GM13976 (cell line): ENCODE measurements at regions not wholly inside any gene's neighbourhood (a gene's known extent, or its start where the extent isn't known, plus 50 kb on each side); places are given as distances from the start of the nearest gene placed in this dataset.

Experiments used
- DNase-seq: peaks from one replicate; pipeline ENCODE4 v3.0.0; 2012; ENCODE audit warnings: low spot score
- in situ Hi-C: fragments of 300-500 bp; cut with MboI; formaldehyde crosslinking; loops from one replicate; pipeline ENCODE4 v1.12.0; 2022; ENCODE audit warnings: low sequenced_read_pairs, mixed read lengths, inconsistent platforms; ENCODE audit not compliant: unreplicated experiment
- TF ChIP-seq, protein P1 (sequence below): IDR thresholded peaks from 2 replicates; pipeline ENCODE4 v1.5.1; 2012; ENCODE audit warnings: borderline replicate concordance, mild to moderate bottlenecking; ENCODE audit not compliant: insufficient read depth; ENCODE audit errors: extremely low read depth, missing control alignments, control extremely low read depth

DNA sequence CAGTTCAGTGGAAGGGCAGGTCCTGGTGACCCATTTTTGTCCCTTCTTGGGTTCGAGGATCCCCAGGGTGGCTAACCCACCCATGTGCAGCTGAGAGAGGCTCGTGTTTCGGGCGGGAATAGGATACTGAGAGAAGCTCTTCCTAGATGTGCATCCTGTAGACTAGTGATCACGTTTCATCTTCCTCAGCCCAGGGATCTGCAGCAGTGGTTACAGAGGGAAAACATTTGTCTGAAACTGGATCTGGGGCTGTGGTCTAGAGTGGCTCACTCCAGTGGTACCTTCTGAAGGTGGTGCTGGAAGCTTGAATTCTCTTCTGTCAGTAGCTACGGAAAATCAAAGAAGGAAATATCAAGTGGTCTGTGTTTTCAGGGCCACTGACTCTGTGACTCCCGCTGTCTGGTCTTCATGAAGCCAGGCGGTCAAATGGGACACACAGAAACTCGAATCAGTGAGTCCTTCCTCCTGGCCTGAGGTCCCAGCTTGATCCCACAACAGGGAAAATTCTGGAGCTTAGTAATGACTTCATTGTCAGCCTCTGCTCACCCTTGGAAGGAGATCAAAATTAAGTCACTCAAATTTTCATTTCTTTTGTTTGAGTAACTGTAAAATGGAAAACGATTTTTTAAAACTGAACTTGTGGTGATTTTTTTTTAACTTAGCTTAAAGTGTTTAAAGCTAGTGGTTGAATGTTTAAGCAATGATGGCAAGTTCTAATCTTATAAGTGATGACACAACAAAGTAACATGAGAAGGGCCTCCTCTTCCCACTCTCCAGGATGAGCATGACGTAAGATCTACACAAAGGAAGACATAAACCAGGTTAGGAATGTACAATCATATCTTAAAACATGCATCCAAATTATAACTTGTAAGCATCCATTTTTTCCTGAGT is 469.3 kb upstream of the KLF6 start:
- in situ Hi-C loops = no loop called here
- DNase-seq = no peak
- TF ChIP-seq, protein P1, sequence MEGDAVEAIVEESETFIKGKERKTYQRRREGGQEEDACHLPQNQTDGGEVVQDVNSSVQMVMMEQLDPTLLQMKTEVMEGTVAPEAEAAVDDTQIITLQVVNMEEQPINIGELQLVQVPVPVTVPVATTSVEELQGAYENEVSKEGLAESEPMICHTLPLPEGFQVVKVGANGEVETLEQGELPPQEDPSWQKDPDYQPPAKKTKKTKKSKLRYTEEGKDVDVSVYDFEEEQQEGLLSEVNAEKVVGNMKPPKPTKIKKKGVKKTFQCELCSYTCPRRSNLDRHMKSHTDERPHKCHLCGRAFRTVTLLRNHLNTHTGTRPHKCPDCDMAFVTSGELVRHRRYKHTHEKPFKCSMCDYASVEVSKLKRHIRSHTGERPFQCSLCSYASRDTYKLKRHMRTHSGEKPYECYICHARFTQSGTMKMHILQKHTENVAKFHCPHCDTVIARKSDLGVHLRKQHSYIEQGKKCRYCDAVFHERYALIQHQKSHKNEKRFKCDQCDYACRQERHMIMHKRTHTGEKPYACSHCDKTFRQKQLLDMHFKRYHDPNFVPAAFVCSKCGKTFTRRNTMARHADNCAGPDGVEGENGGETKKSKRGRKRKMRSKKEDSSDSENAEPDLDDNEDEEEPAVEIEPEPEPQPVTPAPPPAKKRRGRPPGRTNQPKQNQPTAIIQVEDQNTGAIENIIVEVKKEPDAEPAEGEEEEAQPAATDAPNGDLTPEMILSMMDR = no peak

DNA sequence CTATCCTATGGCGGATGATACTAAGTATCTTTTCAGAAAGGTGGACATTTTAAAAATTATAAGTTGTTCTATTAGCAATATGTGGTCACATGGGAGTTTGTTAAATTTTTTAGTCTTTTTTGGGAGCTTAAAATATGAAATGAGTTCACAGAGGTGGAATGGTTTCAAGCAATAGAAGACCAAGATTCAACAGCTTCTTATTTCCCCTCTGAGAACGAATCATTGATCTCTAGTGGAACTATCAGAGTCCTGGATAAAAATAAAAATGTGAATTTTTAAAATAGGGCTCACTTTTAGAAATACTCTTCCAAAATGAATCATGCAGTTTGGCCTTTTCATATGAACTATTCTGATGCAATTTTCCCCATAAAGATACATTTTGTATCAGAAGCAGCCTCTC is 467.7 kb upstream of the KLF6 start:
- DNase-seq = no peak
- TF ChIP-seq, protein P1 = no peak
- in situ Hi-C loops = no loop called here

DNA sequence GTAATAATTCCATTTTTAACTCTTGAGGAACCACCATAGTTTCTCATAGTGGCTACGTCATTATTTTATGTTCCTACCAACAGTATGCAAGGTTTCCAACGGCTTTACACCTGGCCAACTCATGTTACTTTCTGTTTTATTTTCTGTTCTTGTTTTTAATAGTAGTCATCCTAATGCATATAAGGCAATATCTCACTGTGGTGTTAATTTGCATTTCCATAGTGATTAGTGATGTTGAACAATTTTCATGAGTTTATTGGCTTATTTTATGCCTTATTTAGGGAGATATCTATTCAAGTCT is 465.5 kb upstream of the KLF6 start:
- TF ChIP-seq, protein P1 = no peak
- in situ Hi-C loops = no loop called here
- no peak for DNase-seq

DNA sequence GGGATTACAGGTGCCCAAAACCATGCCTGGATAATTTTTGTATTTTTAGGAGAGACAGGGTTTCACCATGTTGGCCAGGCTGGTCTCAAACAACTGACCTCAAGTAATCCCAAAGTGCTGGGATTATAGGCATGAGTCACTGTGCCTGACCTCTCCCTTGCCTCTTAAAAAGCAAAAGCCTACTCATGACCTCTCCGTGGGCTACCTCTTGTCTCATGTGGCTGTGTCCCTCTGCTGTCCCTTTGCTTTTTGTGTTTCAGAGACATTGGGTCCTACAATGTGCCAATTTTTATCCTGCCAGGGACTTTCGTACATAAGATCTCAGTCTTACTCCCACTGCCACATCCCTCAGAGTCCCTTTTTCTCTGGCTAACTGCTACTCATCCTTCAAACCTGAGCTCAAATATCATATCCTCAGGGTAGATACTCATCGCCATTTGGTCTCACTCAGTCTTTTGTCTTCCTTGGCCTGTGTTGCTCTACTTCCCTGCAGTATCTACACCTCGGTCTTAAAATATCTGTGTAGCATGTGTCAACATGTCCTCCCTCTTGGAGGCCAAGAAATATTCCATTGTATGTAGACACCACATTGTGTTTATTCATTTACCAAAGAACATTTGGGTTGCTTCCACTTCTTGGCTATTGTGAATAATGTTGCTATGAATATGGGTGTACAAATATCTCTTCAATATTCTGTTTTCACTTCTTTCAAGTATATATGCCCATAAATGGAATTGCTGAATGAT is 465.0 kb upstream of the KLF6 start:
- no peak for DNase-seq
- in situ Hi-C loops = no loop called here
- TF ChIP-seq, protein P1 = no peak

DNA sequence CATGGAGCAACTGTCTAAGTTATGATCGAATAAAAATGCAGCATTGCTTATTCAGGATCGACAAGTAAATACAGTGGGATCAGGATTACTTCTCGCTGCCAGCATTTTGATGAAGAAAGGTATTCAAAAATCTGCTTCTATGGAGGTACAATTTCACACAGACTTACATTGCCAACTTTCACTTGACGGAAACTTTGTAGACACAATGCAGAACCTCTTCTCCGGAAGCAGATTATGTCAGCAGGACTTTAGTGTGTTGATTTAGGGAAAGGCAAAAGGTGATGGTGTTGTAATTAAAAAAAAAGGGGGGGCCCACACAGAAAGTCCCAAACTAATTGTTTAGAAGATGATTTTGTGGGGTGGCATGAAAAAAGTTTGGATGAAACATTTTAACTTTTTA is 462.4 kb upstream of the KLF6 start:
- DNase-seq = no peak
- in situ Hi-C loops = no loop called here
- TF ChIP-seq, protein P1 = no peak

DNA sequence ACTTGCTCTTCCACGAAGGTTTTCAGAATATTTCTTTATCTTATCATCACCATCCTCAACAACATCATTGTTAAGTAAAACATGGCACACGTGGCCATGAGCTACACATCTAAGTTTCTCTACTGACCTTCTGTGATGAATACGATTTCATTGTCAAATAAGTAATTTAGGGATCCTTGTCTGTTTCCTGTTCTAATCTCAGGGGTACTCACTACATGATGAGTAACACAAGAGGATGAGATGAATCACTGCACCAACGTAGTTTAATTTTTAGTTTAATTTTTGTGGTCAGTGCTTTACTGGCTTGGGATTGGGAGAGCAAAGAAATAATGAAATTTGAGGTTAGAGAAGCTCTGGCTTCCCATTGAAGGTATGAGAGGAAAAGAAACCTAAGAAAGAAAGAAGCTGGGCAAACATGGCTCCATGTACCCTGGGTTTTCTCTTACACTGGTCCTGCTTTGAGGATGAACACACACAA is 461.9 kb upstream of the KLF6 start:
- in situ Hi-C loops = no loop called here
- TF ChIP-seq, protein P1 = no peak
- DNase-seq = no peak
